ENCODE measurements at regions not wholly inside any gene's neighbourhood (a gene's known extent, or its start where the extent isn't known, plus 50 kb on each side); places are given as distances from the start of the nearest gene placed in this dataset.
"Not testable (repeated sequence)": the region's sequence is repeated elsewhere in the genome, so short reads cannot be mapped to it uniquely, and the experiment has no call there.

GRCh38 chr4:132384709-132385108 is 764.4 kb upstream of the PCDH10 start:
- Histone ChIP-seq H3K4me3 (no peak overlapping the region), H3K27me3 (no peaks in the 10 kb centered on the region), H3K36me3 (no peaks in the 10 kb centered on the region), H3K9me3 (no peaks in the 10 kb centered on the region)
- no peak for DNase-seq

- H3K4me3 ChIP-seq, result no peak overlapping the region
- no peaks in the 10 kb centered on the region for H3K27me3 ChIP-seq
- H3K36me3 ChIP-seq, result no peaks in the 10 kb centered on the region
- DNase-seq, result no peak
- no peaks in the 10 kb centered on the region for H3K9me3 ChIP-seq
Measured at GRCh38 chr4:132386130-132386529, 763.0 kb upstream of the PCDH10 start.

DNA sequence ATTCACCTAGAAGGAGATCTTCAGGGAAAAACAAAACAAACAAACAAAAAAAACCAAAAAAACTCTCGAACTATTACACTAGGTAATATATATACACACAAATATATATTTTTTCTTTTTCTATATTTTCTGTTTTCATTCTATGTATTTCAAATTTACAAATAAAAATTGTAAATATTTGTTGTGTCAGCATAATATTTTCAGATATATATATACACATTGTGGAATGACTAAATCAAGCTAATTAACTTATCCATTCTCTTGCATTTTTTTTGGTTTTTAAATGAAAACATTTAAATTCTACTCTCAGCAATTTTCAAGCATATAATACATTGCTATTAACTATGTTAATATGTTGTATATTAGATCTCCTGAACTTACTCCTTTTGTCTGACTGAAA is 762.0 kb upstream of the PCDH10 start:
- Histone ChIP-seq H3K36me3 (no peaks in the 10 kb centered on the region), H3K4me3 (no peak overlapping the region), H3K27me3 (no peaks in the 10 kb centered on the region), H3K9me3 (no peaks in the 10 kb centered on the region)
- DNase-seq, result no peak

DNA sequence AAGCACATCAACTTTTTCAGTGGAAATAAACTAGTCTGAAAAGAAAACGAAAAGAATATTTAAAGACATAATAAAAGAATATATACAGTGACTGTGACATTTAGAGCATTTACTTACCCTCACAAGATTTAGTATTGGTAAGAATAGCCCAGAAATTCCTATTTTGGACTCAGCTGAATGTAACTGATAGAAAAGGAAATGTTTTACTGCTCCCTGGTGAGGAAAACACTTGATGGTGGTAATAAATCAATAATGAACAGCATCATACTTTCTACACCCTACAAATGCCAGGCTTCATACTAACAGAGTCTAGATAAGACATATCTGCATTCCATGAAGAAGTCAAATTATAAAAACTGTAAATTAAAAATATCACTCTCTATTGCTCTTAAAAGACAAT is 753.5 kb upstream of the PCDH10 start:
- no peaks in the 10 kb centered on the region for H3K27me3 ChIP-seq
- DNase-seq, result no peak
- H3K36me3 ChIP-seq, result no peaks in the 10 kb centered on the region
- no peak overlapping the region for H3K4me3 ChIP-seq
- no peaks in the 10 kb centered on the region for H3K9me3 ChIP-seq

- no peaks in the 10 kb centered on the region for H3K27me3 ChIP-seq
- no peaks in the 10 kb centered on the region for H3K9me3 ChIP-seq
- no peak overlapping the region for H3K4me3 ChIP-seq
- H3K36me3 ChIP-seq, result no peaks in the 10 kb centered on the region
- DNase-seq, result no peak
Measured at GRCh38 chr4:132396636-132397035, 752.5 kb upstream of the PCDH10 start.

DNA sequence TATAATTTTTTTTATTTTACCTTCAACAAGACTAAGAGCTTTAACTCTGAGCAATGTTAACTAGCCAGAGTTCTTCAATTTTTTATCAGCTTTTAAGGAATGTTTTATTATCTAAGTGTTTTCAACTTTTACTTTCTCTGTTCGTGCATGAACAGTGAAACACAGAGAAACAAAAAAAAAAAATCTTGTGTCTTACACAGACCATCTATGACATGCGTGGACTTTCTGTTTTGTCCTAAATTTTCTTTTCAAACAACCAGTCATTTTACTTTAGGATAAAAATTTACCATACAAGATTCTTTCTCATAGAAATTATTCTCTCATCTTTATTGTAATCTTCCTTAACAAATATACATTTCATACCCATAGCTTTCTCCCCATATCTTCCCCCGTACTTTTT is 731.9 kb upstream of the PCDH10 start:
- Histone ChIP-seq H3K4me3 (no peak overlapping the region), H3K27me3 (no peaks in the 10 kb centered on the region), H3K9me3 (no peaks in the 10 kb centered on the region), H3K36me3 (no peaks in the 10 kb centered on the region)
- no peak for DNase-seq

DNA sequence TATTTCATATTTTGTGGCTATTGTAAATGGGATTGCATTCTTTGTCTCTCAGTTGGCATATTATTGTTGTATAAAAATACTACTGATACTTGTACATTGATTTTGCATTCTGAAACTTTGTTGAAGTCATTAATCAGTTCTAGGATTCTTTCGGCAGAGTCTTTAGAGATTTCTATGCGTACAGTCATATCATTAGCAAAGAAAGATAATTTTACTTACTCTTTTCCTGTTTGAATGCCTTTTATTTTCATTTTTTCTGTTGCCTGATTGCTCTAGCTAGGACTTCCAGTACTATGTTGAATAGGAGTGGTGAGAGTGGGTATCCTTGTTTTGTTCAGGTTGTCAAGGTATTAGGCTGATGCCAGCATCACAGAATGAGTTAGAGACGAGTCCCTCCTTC is 722.0 kb upstream of the PCDH10 start:
- DNase-seq, result no peak
- no peaks in the 10 kb centered on the region for H3K36me3 ChIP-seq
- H3K27me3 ChIP-seq, result no peaks in the 10 kb centered on the region
- H3K9me3 ChIP-seq, result no peaks in the 10 kb centered on the region
- no peak overlapping the region for H3K4me3 ChIP-seq

DNA sequence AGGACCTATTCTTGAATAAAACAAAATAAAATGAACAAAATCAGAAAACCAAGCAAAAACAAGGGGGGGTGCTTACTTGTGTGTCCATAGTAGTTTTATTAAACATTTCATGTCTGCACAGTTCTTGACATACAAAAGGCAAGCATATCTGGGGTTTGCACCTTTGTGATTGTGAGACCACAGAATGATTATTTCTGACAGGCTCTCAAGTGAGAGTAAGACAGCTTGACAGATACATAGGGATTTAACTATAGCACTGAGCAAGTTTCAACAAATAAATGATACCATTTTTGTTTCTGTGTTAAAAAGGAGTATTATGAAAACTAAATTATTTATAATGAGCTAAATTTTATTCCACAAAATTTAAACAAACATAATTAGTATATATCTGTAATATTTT is 712.0 kb upstream of the PCDH10 start:
- H3K9me3 ChIP-seq, result no peaks in the 10 kb centered on the region
- H3K27me3 ChIP-seq, result no peaks in the 10 kb centered on the region
- no peaks in the 10 kb centered on the region for H3K36me3 ChIP-seq
- no peak for DNase-seq
- no peak overlapping the region for H3K4me3 ChIP-seq

DNA sequence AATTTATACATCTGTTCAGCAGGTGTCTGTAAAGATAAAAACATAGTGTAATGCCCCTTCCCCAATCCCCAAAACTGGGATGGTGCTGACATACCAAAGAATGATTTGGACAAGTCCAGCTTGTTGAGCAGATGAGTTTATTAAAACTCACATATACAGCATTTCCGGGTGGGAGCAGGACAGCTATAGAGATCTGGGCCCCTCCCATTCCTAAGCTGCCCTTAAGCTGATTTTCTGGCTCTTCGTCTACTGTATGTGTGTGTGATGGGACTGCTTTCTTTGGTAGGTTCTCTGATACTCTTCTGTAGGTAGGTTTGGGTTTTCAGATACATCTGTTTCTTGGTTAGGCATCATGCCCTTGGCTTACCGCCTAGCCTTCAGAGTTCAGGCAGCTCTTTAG is 703.7 kb upstream of the PCDH10 start:
- Histone ChIP-seq H3K4me3 (no peak overlapping the region), H3K27me3 (no peaks in the 10 kb centered on the region), H3K9me3 (no peaks in the 10 kb centered on the region), H3K36me3 (no peaks in the 10 kb centered on the region)
- no peak for DNase-seq

DNA sequence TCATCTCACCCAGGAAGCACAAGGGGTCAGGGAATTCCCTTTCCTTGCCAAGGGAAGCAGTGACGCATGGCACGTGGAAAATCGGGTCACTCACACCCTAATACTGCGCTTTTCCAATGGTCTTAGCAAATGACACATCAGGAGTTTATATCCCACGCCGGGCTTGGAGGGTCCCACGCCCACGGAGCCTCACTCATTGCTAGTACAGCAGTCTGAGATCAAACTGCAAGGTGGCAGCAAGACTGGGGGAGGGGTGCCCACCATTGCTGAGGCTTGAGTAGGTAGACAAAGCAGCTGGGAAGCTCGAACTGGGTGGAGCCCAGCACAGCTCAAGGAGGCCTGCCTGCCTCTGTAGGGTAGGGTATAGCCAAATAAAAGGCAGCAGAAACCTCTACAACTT is 691.1 kb upstream of the PCDH10 start:
- H3K36me3 ChIP-seq, H3K4me3 ChIP-seq, DNase-seq, H3K9me3 ChIP-seq, H3K27me3 ChIP-seq: not testable (repeated sequence)

- Histone ChIP-seq H3K9me3 (no peaks in the 10 kb centered on the region), H3K27me3 (no peaks in the 10 kb centered on the region), H3K4me3 (no peak overlapping the region), H3K36me3 (no peaks in the 10 kb centered on the region)
- no peak for DNase-seq
Measured at GRCh38 chr4:132479543-132479942, 669.6 kb upstream of the PCDH10 start.

DNA sequence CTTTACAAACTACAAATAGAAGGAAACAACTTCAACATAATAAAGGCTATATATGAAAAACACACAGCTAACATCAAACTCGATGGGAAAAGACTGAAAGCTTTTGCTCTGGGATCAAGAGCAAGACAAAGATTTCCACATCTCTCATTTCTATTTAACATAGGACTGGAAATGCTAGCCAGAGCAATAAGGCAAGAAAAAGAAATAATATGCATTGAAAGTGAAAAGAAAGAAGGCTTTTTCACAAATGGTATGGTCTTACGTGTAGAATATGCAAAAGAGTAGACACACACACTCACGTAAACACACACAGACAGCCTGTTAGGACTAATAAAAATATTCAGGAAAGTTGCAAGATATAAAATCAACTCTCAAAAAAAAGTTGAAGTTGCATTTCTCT is 660.5 kb upstream of the PCDH10 start:
- no peaks in the 10 kb centered on the region for H3K9me3 ChIP-seq
- no peak for DNase-seq
- H3K27me3 ChIP-seq, result no peaks in the 10 kb centered on the region
- H3K36me3 ChIP-seq, result no peaks in the 10 kb centered on the region
- no peak overlapping the region for H3K4me3 ChIP-seq

GRCh38 chr4:132493476-132493875 is 655.6 kb upstream of the PCDH10 start:
- no peak overlapping the region for H3K4me3 ChIP-seq
- H3K9me3 ChIP-seq, result no peaks in the 10 kb centered on the region
- H3K36me3 ChIP-seq, result no peaks in the 10 kb centered on the region
- no peaks in the 10 kb centered on the region for H3K27me3 ChIP-seq
- DNase-seq, result no peak

DNA sequence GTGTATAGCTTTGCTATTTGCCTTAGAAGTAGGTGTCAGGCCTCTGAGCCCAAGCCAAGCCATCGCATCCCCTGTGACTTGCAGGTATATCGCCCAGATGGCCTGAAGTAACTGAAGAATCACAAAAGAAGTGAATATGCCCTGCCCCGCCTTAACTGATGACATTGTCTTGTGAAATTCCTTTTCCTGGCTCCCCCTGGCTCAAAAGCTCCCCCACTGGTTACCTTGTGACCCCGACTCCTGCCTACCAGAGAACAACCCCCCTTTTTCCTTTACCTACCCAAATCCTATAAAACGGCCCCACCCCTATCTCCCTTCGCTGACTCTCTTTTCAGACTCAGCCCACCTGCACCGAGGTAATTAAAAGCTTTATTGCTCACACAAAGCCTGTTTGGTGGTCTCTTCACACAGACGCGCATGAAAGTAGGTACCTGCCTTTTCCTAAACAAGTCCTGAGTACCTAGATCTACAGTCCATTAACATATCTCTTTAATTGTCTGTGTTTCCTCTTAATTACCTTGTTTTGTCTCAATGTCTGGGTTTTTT is 653.8 kb upstream of the PCDH10 start:
- not testable (repeated sequence) for H3K9me3 ChIP-seq, H3K27me3 ChIP-seq, H3K4me3 ChIP-seq, DNase-seq, H3K36me3 ChIP-seq

DNA sequence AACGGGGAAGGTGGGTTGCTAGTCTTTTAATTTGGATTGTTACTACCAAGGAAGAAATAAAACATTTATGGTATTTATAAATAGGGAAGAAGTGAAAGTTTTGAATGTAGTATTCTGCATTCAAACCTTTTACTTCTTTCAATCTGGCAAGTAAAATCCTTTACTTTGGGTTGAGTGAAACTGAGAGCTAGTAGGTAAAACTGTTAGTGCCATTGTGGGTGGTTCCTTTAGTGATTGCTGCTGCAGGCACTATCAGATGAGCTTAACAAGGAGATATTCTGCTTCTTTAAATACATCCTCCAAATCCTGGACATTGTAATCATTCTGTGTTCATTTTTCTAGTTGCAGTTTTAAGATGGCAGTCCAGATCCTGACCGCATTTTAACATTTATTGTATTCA is 650.9 kb upstream of the PCDH10 start:
- DNase-seq, result no peak
- Histone ChIP-seq H3K27me3 (no peaks in the 10 kb centered on the region), H3K36me3 (no peaks in the 10 kb centered on the region), H3K9me3 (no peaks in the 10 kb centered on the region), H3K4me3 (no peak overlapping the region)

DNA sequence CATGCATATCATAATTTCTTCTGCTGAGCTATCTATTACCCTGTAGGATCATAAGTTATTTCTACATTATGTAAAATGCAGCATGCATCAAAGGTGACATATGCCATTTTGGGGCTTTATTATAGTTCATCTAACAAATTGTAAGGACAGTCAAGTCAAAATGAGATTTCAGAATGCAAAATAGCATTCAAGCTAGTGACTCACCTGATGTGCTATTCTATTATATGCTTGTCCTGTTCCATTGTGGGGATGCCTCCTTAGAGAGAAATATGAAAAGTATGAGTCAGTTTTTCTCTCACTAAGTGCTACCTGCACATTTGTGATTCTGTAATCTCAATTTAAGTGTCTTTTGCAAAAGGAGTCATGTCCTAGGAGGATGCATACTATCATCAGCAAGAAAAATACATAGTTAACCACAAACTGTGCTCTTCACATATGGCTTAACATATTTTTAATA is 647.0 kb upstream of the PCDH10 start:
- no peaks in the 10 kb centered on the region for H3K9me3 ChIP-seq
- DNase-seq, result no peak
- H3K36me3 ChIP-seq, result no peaks in the 10 kb centered on the region
- no peaks in the 10 kb centered on the region for H3K27me3 ChIP-seq
- H3K4me3 ChIP-seq, result no peak overlapping the region

DNA sequence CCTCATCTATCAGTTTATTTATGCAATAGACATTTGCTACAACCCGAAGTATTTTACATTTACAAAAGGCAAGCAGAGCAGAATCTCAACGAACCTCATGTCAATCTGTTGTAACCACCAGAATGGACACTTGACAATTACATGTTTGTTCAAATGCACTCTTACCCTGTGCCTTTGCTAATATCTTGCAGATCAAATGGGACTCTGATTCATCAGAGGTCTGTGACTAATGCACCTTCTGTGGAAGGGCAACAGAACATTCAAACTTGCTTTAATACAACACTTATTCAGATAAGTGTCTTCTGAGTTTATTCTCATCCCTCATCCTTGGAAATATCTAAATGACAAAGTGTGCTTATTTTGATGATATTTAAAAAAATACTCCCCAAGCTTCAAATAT is 644.7 kb upstream of the PCDH10 start:
- no peak overlapping the region for H3K4me3 ChIP-seq
- H3K36me3 ChIP-seq, result no peaks in the 10 kb centered on the region
- DNase-seq, result no peak
- H3K27me3 ChIP-seq, result no peaks in the 10 kb centered on the region
- H3K9me3 ChIP-seq, result no peaks in the 10 kb centered on the region

- Histone ChIP-seq H3K36me3 (no peaks in the 10 kb centered on the region), H3K4me3 (no peak overlapping the region), H3K9me3 (no peaks in the 10 kb centered on the region), H3K27me3 (no peaks in the 10 kb centered on the region)
- DNase-seq, result no peak
Measured at GRCh38 chr4:132506568-132506967, 642.5 kb upstream of the PCDH10 start.

GRCh38 chr4:132513491-132513890 is 635.6 kb upstream of the PCDH10 start:
- no peaks in the 10 kb centered on the region for H3K27me3 ChIP-seq
- no peaks in the 10 kb centered on the region for H3K36me3 ChIP-seq
- DNase-seq, result no peak
- H3K4me3 ChIP-seq, result no peak overlapping the region
- no peaks in the 10 kb centered on the region for H3K9me3 ChIP-seq
